GM18520 (cell line): ENCODE measurements at regions not wholly inside any gene's neighbourhood (a gene's known extent, or its start where the extent isn't known, plus 50 kb on each side); places are given as distances from the start of the nearest gene placed in this dataset.
"Not testable (repeated sequence)": the region's sequence is repeated elsewhere in the genome, so short reads cannot be mapped to it uniquely, and the experiment has no call there.

Experiments used
- ATAC-seq: cut with Tn5 transposase; IDR thresholded peaks from one replicate; pipeline ENCODE4 v1.9.1; 2021; ENCODE audit not compliant: unreplicated experiment

- no peak for ATAC-seq
Observed at GRCh38 chr12:43255522-43256111, 296.4 kb downstream of the ADAMTS20 start.

GRCh38 chr12:43252585-43252984 is 299.4 kb downstream of the ADAMTS20 start:
- no peak for ATAC-seq

- ATAC-seq: no peak
Observed at GRCh38 chr12:43245947-43246346, 306.1 kb downstream of the ADAMTS20 start.

- no peak for ATAC-seq
Observed at GRCh38 chr12:43241986-43242385, 310.0 kb downstream of the ADAMTS20 start.

- ATAC-seq: no peak
Observed at GRCh38 chr12:43238281-43238680, 313.7 kb downstream of the ADAMTS20 start.

- no peak for ATAC-seq
Observed at GRCh38 chr12:43237238-43237879, 314.6 kb downstream of the ADAMTS20 start.

- ATAC-seq: no peak
Observed at GRCh38 chr12:43235721-43236120, 316.3 kb downstream of the ADAMTS20 start.

GRCh38 chr12:43233861-43234260 is 318.1 kb downstream of the ADAMTS20 start:
- ATAC-seq: no peak

GRCh38 chr12:43226151-43226550 is 325.9 kb downstream of the ADAMTS20 start:
- no peak for ATAC-seq

GRCh38 chr12:43224190-43224805 is 327.7 kb downstream of the ADAMTS20 start:
- ATAC-seq: not testable (repeated sequence)

GRCh38 chr12:43222796-43223195 is 329.2 kb downstream of the ADAMTS20 start:
- ATAC-seq: no peak

GRCh38 chr12:43221216-43221615 is 330.8 kb downstream of the ADAMTS20 start:
- ATAC-seq: no peak

GRCh38 chr12:43216490-43216889 is 335.5 kb downstream of the ADAMTS20 start:
- ATAC-seq: no peak

GRCh38 chr12:43214166-43214565 is 337.8 kb downstream of the ADAMTS20 start:
- ATAC-seq: no peak

- ATAC-seq: no peak
Observed at GRCh38 chr12:43213608-43214007, 338.4 kb downstream of the ADAMTS20 start.

- ATAC-seq: peak; percentile 80
Observed at GRCh38 chr12:43210485-43211192, 341.4 kb downstream of the ADAMTS20 start.

GRCh38 chr12:43208627-43209026 is 343.4 kb downstream of the ADAMTS20 start:
- no peak for ATAC-seq

GRCh38 chr12:43208221-43208620 is 343.8 kb downstream of the ADAMTS20 start:
- ATAC-seq: no peak

GRCh38 chr12:43206396-43206795 is 345.6 kb downstream of the ADAMTS20 start:
- no peak for ATAC-seq

- ATAC-seq: no peak
Observed at GRCh38 chr12:43198608-43199007, 353.4 kb downstream of the ADAMTS20 start.

- no peak for ATAC-seq
Observed at GRCh38 chr12:43196268-43196907, 355.6 kb downstream of the ADAMTS20 start.
